Thyroid gland (tissue), 4 donors: ENCODE measurements at regions not wholly inside any gene's neighbourhood (a gene's known extent, or its start where the extent isn't known, plus 50 kb on each side); places are given as distances from the start of the nearest gene placed in this dataset.

Experiments
- DNase-seq, 2 donors: peaks; one replicate each; pipeline ENCODE4 v3.0.0-alpha.2; 2019
- H3K27ac ChIP-seq, 3 donors: fragments of 200-600 bp; sonication (generic); 1 replicate in 2 of 3; 2 replicates in 1 of 3; pipeline ENCODE4 v1.5.1; 2016 to 2019; ENCODE audit warnings: mild to moderate bottlenecking in 1 of 3, moderate library complexity in 1 of 3
- H3K27me3 ChIP-seq: fragments of 200-600 bp; sonication (generic); one replicate; pipeline ENCODE4 v1.5.1; 2019
- H3K36me3 ChIP-seq, 2 donors: fragments of 200-600 bp; sonication (generic); one replicate each; pipeline ENCODE4 v1.5.1; 2016 to 2019
- H3K4me1 ChIP-seq, 2 donors: fragments of 200-600 bp; sonication (generic); one replicate each; pipeline ENCODE4 v1.5.1; 2017 to 2019
- H3K4me3 ChIP-seq, 3 donors: fragments of 200-600 bp; sonication (generic); replicated peaks in 1 of 3; 1 replicate in 2 of 3; 2 replicates in 1 of 3; pipeline ENCODE4 v1.5.1; 2016; ENCODE audit warnings: mild to moderate bottlenecking in 1 of 3
- H3K9me3 ChIP-seq: fragments of 200-600 bp; sonication (generic); one replicate; pipeline ENCODE4 v1.5.1; 2017
- POLR2A ChIP-seq, 2 donors: fragments of 450-650 bp; IDR thresholded peaks; one replicate each; pipeline ENCODE4 v1.6.1; 2017; ENCODE audit warnings: antibody characterized with exemption in 2 of 2, mild to moderate bottlenecking in 2 of 2, moderate library complexity in 1 of 2
- WGBS, 2 donors: methylation state at CpG; one replicate each; pipeline ENCODE4 v1.1.5; 2017; 5-methylcytosine and 5-hydroxymethylcytosine counted together
- intact Hi-C: fragments of 100-400 bp; cut with DNase I; formaldehyde crosslinking; loops from one replicate; pipeline ENCODE4 v1.15.1; 2023
- TF ChIP-seq, protein P1 (sequence below), 6 experiments: fragments of 200-600 bp in 3 of 6; fragments of 450-650 bp in 3 of 6; sonication (generic) in 3 of 6; IDR thresholded peaks; one replicate each; pipeline ENCODE4 v1.5.1; 2016 to 2019; ENCODE audit warnings: antibody characterized with exemption in 6 of 6, mild to moderate bottlenecking in 2 of 6, inconsistent platforms in 1 of 6, moderate library complexity in 1 of 6

GRCh38 chr18:24536326-24536725, 75.9 kb downstream of the HRH4 start:
- H3K9me3 ChIP-seq, result no peaks in the 10 kb centered on the region
- H3K27me3 ChIP-seq, result no peaks in the 10 kb centered on the region
- H3K36me3 ChIP-seq, result no peaks in the 10 kb centered on the region
- H3K4me3 ChIP-seq, result no peak overlapping the region
- DNase-seq, result no peak
- TF ChIP-seq, protein P1, sequence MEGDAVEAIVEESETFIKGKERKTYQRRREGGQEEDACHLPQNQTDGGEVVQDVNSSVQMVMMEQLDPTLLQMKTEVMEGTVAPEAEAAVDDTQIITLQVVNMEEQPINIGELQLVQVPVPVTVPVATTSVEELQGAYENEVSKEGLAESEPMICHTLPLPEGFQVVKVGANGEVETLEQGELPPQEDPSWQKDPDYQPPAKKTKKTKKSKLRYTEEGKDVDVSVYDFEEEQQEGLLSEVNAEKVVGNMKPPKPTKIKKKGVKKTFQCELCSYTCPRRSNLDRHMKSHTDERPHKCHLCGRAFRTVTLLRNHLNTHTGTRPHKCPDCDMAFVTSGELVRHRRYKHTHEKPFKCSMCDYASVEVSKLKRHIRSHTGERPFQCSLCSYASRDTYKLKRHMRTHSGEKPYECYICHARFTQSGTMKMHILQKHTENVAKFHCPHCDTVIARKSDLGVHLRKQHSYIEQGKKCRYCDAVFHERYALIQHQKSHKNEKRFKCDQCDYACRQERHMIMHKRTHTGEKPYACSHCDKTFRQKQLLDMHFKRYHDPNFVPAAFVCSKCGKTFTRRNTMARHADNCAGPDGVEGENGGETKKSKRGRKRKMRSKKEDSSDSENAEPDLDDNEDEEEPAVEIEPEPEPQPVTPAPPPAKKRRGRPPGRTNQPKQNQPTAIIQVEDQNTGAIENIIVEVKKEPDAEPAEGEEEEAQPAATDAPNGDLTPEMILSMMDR (IDR thresholded peaks at IDR 0.05), result no peak
- TF ChIP-seq POLR2A (IDR thresholded peaks at IDR 0.05), result no peak
- intact Hi-C loops, result no loop called here
- 63 to 75% methylated on average over 4 of the region's 4 CpGs for WGBS, 2 donors
- no peaks in the 10 kb centered on the region for H3K4me1 ChIP-seq
- no peak overlapping the region for H3K27ac ChIP-seq

- H3K9me3 ChIP-seq, result no peaks in the 10 kb centered on the region
- no peak overlapping the region for H3K27ac ChIP-seq
- H3K4me1 ChIP-seq, result no peaks in the 10 kb centered on the region
- H3K27me3 ChIP-seq, result no peaks in the 10 kb centered on the region
- DNase-seq, result no peak
- intact Hi-C loops, result no loop called here
- TF ChIP-seq, protein P1 (IDR thresholded peaks at IDR 0.05), result no peak
- no peak for TF ChIP-seq POLR2A (IDR thresholded peaks at IDR 0.05)
- H3K36me3 ChIP-seq, result no peaks in the 10 kb centered on the region
- no peak overlapping the region for H3K4me3 ChIP-seq
- WGBS, 2 donors, result 75 to 88% methylated on average over 1 of the region's 1 CpG
These were observed 76.4 kb downstream of the HRH4 start for GRCh38 chr18:24536834-24537233.

- intact Hi-C loops, result no loop called here
- WGBS, 2 donors, result 70 to 84% methylated on average over 5 of the region's 5 CpGs
- Histone ChIP-seq H3K27me3 (no peaks in the 10 kb centered on the region), H3K4me3 (no peak overlapping the region), H3K4me1 (no peaks in the 10 kb centered on the region), H3K27ac (no peak overlapping the region), H3K36me3 (no peaks in the 10 kb centered on the region), H3K9me3 (no peaks in the 10 kb centered on the region)
- DNase-seq, result no peak
- TF ChIP-seq, protein P1 (IDR thresholded peaks at IDR 0.05), result no peak
- TF ChIP-seq POLR2A (IDR thresholded peaks at IDR 0.05), result no peak
These were observed 78.2 kb downstream of the HRH4 start for GRCh38 chr18:24538414-24539264.

- no peaks in the 10 kb centered on the region for H3K27me3 ChIP-seq
- no peak overlapping the region for H3K27ac ChIP-seq
- no peaks in the 10 kb centered on the region for H3K36me3 ChIP-seq
- no peak for DNase-seq
- H3K9me3 ChIP-seq, result no peaks in the 10 kb centered on the region
- H3K4me1 ChIP-seq, result no peaks in the 10 kb centered on the region
- no peak overlapping the region for H3K4me3 ChIP-seq
- TF ChIP-seq POLR2A (IDR thresholded peaks at IDR 0.05), result no peak
- TF ChIP-seq, protein P1 (IDR thresholded peaks at IDR 0.05), result no peak
- WGBS, 2 donors, result 29 to 38% methylated on average over 4 of the region's 4 CpGs
- intact Hi-C loops, result no loop called here
These were observed 79.6 kb downstream of the HRH4 start for GRCh38 chr18:24539866-24540617.

DNA sequence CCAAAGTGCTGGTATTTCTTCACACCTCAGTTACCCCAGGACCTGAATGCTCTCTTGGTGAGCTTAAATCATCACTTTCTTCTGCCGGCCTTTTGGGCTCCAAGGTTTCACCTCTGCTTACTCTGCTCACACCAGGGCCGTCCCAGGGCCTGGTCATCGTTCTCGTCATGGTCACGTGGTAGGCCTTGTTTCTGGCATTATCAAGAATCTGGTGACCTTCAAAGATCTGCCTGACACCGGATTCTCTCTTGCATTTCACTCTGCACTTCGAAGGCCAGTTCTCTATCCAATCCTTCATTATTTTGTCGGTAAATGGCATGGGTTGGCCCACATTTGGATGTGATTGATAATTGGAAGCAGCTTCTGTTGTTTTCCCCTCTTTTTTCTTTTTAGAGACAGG, 80.5 kb downstream of the HRH4 start:
- no peak for DNase-seq
- no peaks in the 10 kb centered on the region for H3K27me3 ChIP-seq
- H3K27ac ChIP-seq, result no peak overlapping the region
- H3K36me3 ChIP-seq, result no peaks in the 10 kb centered on the region
- 78 to 80% methylated on average over 8 of the region's 8 CpGs for WGBS, 2 donors
- H3K9me3 ChIP-seq, result no peaks in the 10 kb centered on the region
- intact Hi-C loops, result no loop called here
- TF ChIP-seq POLR2A (IDR thresholded peaks at IDR 0.05), result no peak
- TF ChIP-seq, protein P1 (IDR thresholded peaks at IDR 0.05), result no peak
- H3K4me3 ChIP-seq, result no peak overlapping the region
- no peaks in the 10 kb centered on the region for H3K4me1 ChIP-seq
